GM12864 (cell line): ENCODE measurements at regions not wholly inside any gene's neighbourhood (a gene's known extent, or its start where the extent isn't known, plus 50 kb on each side); places are given as distances from the start of the nearest gene placed in this dataset.
"Not testable (repeated sequence)": the region's sequence is repeated elsewhere in the genome, so short reads cannot be mapped to it uniquely, and the experiment has no call there.

Source experiments
- DNase-seq: peaks from one replicate; pipeline ENCODE4 v3.0.0-alpha.2; 2011; ENCODE audit warnings: low read depth
- H3K4me3 ChIP-seq: 2 replicates; pipeline ENCODE4 v1.5.1; 2011; ENCODE audit warnings: mild to moderate bottlenecking, low read depth, low read length, control low read depth
- TF ChIP-seq, protein P1 (sequence below): IDR thresholded peaks from 2 replicates; pipeline ENCODE4 v1.5.1; 2011; ENCODE audit warnings: low read depth, mild to moderate bottlenecking, moderate library complexity, low read length, control low read depth, inconsistent platforms; ENCODE audit errors: missing control alignments

DNA sequence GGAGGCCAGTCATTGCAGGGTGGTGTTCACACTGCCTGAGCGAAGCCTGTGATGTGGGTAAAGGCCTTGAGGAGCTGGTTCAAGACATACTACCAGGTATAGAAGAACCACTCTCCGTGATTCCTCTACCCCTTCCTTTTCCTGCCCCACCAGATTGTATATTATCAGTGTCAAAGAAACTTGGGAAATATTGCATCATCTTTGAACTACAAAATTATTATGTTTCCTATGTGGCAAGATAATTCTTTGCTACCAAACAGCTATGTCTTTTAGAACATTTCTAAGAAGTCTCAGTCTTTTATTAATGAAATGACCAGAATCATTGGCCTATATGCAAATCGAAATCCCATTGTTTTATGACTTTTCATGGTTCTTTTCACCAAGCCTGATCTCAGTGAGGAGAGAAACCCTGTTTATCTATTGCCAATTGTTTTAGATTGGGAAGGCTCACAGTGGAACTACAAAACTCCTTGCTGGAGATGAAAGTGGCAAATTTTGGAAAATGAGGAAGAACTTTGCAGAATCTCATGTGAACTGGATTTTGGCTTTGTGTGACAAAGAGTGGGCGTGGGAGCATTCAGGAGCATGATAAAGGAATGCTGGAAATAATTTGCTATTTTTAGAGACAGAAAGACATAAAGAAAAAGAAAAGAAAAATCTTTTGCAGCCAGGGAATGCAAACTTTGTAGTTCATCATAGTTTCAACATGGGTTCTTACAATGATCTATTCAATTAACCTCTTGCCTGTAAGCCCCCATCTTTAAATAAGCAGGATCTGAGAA, 286.9 kb downstream of the INSIG2 start:
- DNase-seq, result no peak
- H3K4me3 ChIP-seq, result no peak overlapping the region
- TF ChIP-seq, protein P1, sequence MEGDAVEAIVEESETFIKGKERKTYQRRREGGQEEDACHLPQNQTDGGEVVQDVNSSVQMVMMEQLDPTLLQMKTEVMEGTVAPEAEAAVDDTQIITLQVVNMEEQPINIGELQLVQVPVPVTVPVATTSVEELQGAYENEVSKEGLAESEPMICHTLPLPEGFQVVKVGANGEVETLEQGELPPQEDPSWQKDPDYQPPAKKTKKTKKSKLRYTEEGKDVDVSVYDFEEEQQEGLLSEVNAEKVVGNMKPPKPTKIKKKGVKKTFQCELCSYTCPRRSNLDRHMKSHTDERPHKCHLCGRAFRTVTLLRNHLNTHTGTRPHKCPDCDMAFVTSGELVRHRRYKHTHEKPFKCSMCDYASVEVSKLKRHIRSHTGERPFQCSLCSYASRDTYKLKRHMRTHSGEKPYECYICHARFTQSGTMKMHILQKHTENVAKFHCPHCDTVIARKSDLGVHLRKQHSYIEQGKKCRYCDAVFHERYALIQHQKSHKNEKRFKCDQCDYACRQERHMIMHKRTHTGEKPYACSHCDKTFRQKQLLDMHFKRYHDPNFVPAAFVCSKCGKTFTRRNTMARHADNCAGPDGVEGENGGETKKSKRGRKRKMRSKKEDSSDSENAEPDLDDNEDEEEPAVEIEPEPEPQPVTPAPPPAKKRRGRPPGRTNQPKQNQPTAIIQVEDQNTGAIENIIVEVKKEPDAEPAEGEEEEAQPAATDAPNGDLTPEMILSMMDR, result no peak

DNA sequence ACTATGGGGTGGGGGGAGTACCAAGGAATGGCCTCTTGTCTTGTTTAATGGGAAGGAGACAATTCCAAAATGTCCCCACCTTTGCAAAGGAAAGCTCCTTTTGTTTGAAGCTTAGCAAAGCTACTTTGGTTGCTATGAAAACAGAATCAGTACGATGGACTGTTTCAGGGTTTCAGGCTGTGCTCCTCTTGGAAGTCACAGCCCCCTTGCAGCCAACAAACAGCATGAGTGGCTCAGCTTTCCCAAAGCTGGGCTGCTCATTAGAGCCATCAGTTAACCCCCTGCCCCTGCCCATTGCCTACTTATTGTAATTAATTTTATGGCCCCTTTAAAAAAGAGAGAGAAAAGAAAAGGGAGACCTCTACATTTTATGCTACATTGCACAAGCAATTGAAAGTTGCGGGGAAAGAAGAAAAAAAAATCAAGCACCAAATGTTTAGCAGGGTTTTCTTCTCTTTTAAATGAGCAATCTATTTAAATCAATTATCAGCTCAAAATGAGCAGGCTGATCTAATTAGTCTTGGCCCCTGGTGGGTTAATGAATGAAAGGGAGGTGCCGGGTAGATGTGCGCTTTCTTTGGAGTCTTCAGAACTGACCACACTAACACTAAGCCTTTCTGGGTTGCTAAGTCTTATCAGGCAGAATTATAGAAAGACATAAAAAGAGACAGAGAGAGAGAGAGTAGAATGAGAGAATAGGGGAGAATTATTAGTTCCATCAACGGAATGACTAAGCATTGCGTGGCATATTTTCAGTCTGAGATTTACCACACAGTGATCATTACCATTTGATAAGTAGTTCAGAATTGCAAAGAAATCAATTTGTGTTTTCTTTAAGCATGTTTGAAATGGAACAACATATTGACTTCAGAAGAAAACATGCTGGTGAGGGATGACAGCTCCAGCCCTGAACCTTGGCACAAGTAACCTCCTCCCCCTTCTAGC, 284.9 kb downstream of the INSIG2 start:
- DNase-seq, result no peak
- TF ChIP-seq, protein P1, result no peak
- H3K4me3 ChIP-seq, result no peak overlapping the region

DNA sequence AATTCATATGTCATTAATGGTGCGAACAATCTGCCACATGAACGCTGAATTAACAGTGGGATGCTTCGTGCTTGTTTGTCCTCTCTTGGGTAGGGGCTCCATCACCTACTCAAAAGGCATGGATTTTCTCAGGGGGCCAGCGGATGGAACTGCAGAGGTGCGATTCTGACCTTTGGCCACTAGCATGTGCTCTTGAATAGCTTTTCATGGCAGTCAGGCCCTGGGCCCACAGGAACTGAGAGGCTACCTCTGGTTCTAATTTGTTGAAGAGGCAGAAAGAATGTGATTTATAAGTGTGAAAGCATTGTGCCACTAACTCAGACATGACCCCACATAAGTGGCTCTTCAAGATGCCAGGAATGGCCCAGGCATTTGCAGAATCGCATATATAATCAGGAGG, 283.2 kb downstream of the INSIG2 start:
- no peak overlapping the region for H3K4me3 ChIP-seq

DNA sequence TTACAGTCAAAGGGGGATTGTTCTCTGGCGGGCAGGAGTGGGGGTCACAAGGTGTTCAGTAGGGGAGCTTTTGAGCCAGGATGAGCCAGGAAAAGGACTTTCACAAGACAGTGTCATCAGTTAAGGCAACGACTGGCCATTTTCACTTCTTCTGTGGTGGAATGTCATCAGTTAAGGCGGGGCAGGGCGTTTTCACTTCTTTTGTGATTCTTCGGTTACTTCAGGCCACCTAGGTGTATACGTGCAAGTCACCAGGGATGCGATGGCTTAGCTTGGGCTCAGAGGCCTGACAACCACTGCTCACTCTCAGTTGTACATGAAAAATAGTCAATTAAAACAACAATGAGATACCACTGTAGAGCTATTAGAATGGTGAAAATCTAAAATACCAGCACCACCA, 281.2 kb downstream of the INSIG2 start:
- H3K4me3 ChIP-seq, DNase-seq: not testable (repeated sequence)

More for the DNA sequence above, 283.2 kb downstream of the INSIG2 start:
- no peak for DNase-seq
- TF ChIP-seq, protein P1, result peak; percentile 65

DNA sequence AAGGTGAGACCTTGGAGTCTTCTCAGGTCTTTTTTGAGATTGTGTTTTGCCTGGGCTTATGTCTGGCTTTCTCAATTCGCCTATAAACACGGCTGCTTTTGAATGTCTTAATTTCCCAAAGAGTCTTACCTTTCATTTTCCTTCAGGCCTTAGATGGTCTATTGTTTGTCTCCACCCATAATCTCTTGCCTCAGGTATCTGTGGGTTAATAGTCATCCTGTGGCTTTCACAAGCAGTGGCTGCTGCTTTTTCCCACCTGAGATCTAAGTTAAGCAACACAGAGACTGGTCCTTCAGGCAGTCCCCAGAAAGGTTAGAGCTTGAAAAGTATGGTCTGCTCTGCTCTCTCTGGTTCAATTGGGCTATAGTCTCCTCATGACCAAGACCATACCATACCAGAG, 275.3 kb downstream of the INSIG2 start:
- TF ChIP-seq, protein P1, result no peak
- no peak overlapping the region for H3K4me3 ChIP-seq
- DNase-seq, result no peak

DNA sequence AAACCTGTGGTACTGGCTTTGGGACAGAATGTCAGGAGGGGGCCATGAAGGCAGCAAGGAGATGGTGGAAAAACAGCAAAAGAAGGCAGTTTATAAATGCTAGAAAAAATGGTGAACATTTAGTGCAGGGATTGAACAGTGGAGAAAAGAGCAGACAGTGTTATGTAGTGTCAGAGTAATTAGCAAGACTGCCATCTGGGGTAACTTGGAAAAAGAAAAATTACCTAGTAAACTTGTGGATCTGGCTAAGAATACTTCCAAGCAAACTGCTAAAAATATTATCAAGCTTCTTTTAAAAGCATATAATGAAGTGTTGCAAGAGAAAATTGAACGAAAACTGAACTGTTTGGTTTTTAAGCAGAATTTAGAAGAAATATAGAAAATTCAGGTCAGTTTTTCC, 267.8 kb downstream of the INSIG2 start:
- H3K4me3 ChIP-seq, result no peak overlapping the region
- TF ChIP-seq, protein P1, result no peak
- no peak for DNase-seq

DNA sequence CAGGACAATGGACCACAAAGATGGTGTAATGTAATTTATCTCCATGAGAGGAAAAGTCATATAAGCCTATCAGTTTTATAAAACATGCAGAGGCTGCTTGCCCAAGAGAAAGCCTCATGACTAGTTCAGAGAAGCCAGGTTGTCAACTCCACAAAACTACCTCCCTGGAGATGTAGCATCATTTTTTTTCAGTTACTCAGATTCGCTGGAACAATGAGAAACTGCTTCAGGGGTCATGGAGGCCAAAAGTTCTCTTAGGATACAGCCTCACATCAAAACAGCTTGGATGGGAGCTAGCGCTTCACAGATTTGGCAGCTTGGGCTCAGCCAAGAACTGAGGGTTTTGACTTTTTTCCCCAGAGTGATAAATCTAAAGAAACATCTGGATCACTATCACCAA, 263.5 kb downstream of the INSIG2 start:
- no peak for DNase-seq
- H3K4me3 ChIP-seq, result no peak overlapping the region
- TF ChIP-seq, protein P1, result no peak
